Transverse colon (tissue), 4 donors: ENCODE measurements at regions not wholly inside any gene's neighbourhood (a gene's known extent, or its start where the extent isn't known, plus 50 kb on each side); places are given as distances from the start of the nearest gene placed in this dataset.
"Not testable (repeated sequence)": the region's sequence is repeated elsewhere in the genome, so short reads cannot be mapped to it uniquely, and the experiment has no call there.

Experiments used
- DNase-seq: peaks from one replicate; pipeline ENCODE4 v3.0.0-alpha.2; 2019
- H3K27ac ChIP-seq, 4 donors: fragments of 200-600 bp; sonication (generic); 2 replicates each; pipeline ENCODE4 v1.5.1; 2016 to 2018; ENCODE audit warnings: inconsistent platforms in 4 of 4
- H3K27me3 ChIP-seq: fragments of 200-600 bp; sonication (generic); 2 replicates; pipeline ENCODE4 v1.5.1; 2017; ENCODE audit warnings: inconsistent platforms
- H3K36me3 ChIP-seq, 4 donors: fragments of 200-600 bp; sonication (generic); 2 replicates each; pipeline ENCODE4 v1.5.1; 2017 to 2019; ENCODE audit warnings: inconsistent platforms in 4 of 4
- H3K4me1 ChIP-seq, 4 donors: fragments of 200-600 bp; sonication (generic); 2 replicates each; pipeline ENCODE4 v1.5.1; 2017 to 2020; ENCODE audit warnings: inconsistent platforms in 4 of 4
- H3K4me3 ChIP-seq, 4 donors: fragments of 200-600 bp; sonication (generic); 1 replicate in 1 of 4; 2 replicates in 3 of 4; pipeline versions ENCODE4 v1.5.1 to v1.6.1; 2017 to 2019; ENCODE audit warnings: inconsistent platforms in 4 of 4
- H3K9me3 ChIP-seq, 2 donors: fragments of 200-600 bp; sonication (generic); 2 replicates each; pipeline ENCODE4 v1.5.1; 2017 to 2019; ENCODE audit warnings: inconsistent platforms in 2 of 2
- EP300 ChIP-seq: sonication (generic); formaldehyde crosslinking; IDR thresholded peaks from one replicate; pipeline ENCODE4 v1.6.1; 2017; ENCODE audit warnings: antibody characterized with exemption, low read depth
- POLR2A ChIP-seq: fragments of 450-650 bp; IDR thresholded peaks from one replicate; pipeline ENCODE4 v1.6.1; 2016; ENCODE audit warnings: antibody characterized with exemption, mild to moderate bottlenecking, moderate library complexity
- POLR2AphosphoS5 ChIP-seq, 3 donors: sonication (generic); formaldehyde crosslinking; IDR thresholded peaks; one replicate each; pipeline ENCODE4 v1.6.1; 2016; ENCODE audit warnings: antibody characterized with exemption in 3 of 3
- WGBS, 2 donors: methylation state at CpG; one replicate each; pipeline ENCODE4 v1.1.5; 2018; ENCODE audit warnings: low coverage in 1 of 2; 5-methylcytosine and 5-hydroxymethylcytosine counted together
- in situ Hi-C, 4 donors: fragments of 200-750 bp; cut with MboI; loops; one replicate each; pipeline versions ENCODE4 v1.15.0 to v1.15.1; 2017; ENCODE audit warnings: low sequenced_read_pairs in 3 of 4, low pct_ligation_motif_present in 1 of 4, low pct_unique_long_range_greater_than_20kb in 1 of 4
- intact Hi-C: fragments of 100-400 bp; cut with DNase I; formaldehyde crosslinking; loops from one replicate; pipeline ENCODE4 v1.15.1; 2023; ENCODE audit warnings: low total_unique reads
- TF ChIP-seq, protein P1 (sequence below), 5 experiments: fragments of 200-600 bp in 3 of 5; fragments of 450-650 bp in 2 of 5; sonication (generic) in 3 of 5; IDR thresholded peaks; 1 replicate in 2 of 5; 2 replicates in 3 of 5; pipeline ENCODE4 v1.5.1; 2016 to 2017; ENCODE audit warnings: antibody characterized with exemption in 5 of 5, inconsistent platforms in 3 of 5, mild to moderate bottlenecking in 2 of 5, moderate library complexity in 1 of 5

DNA sequence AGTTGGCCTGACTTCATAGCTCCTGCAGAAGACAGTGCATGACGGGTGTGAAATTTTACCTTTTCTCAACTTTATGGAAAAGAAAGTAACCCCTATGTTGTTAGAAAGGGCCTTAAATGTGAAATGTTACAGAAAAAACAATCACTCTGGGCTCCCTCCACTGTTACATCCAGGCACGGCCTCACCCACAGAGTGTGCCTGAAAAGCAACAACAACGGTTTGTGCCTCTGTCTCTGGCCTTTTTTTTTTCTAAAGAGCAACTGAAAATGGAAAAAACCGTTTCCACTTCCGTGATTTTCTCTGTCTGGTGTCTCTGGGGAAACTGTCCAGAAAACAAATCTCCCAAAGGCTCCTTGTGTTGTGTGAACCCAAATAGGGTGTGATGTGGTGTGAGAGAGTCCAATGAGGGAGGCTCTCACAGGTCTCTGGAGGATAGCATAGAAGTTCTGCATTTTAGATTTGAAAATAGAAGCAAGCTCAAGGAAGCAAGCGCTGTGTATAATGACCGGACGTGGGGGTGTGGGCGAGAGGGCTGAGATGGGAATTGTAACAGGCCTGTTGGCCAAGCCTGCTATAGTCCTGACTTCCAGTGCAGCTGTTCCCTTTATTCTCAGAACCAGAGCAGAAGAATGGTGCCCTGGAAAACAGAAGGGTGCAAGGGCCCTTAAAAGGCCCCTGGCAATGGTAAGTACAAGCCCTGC lies 221.8 kb upstream of the TUT7 start:
- DNase-seq = no peak
- H3K36me3 ChIP-seq = no peaks in the 10 kb centered on the region
- intact Hi-C loops = no loop called here
- no peaks in the 10 kb centered on the region for H3K9me3 ChIP-seq
- H3K4me3 ChIP-seq = no peak overlapping the region
- no peak overlapping the region for H3K27ac ChIP-seq
- TF ChIP-seq EP300 (no peak), POLR2A (no peak), POLR2AphosphoS5 (IDR thresholded peaks at IDR 0.05) (no peak)
- TF ChIP-seq, protein P1, sequence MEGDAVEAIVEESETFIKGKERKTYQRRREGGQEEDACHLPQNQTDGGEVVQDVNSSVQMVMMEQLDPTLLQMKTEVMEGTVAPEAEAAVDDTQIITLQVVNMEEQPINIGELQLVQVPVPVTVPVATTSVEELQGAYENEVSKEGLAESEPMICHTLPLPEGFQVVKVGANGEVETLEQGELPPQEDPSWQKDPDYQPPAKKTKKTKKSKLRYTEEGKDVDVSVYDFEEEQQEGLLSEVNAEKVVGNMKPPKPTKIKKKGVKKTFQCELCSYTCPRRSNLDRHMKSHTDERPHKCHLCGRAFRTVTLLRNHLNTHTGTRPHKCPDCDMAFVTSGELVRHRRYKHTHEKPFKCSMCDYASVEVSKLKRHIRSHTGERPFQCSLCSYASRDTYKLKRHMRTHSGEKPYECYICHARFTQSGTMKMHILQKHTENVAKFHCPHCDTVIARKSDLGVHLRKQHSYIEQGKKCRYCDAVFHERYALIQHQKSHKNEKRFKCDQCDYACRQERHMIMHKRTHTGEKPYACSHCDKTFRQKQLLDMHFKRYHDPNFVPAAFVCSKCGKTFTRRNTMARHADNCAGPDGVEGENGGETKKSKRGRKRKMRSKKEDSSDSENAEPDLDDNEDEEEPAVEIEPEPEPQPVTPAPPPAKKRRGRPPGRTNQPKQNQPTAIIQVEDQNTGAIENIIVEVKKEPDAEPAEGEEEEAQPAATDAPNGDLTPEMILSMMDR (IDR thresholded peaks at IDR 0.05) = no peak
- in situ Hi-C loops = no loop called here
- no peaks in the 10 kb centered on the region for H3K4me1 ChIP-seq
- H3K27me3 ChIP-seq = no peaks in the 10 kb centered on the region
- 61 to 88% methylated on average over 3 to 9 of the region's 9 CpGs for WGBS, 2 donors

DNA sequence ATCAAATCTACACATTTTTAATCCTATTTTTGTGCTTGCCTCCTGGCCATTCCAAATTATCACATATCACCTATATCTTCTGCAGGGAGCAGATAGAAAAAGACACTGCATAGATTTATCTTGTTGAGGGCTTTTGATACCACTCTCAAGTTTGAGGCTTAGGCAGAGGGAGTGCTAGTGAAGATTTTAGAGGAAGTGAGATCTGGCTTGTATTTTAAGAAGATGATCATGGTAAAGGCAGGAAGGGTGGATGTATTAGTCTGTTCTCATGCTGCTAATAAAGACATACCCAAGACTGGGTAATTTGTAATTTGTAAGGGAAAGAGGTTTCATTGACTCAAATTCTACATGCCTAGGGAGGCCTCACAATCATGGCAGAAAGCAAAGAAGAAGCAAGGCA lies 220.9 kb upstream of the TUT7 start:
- DNase-seq = no peak
- Histone ChIP-seq H3K4me1 (no peaks in the 10 kb centered on the region), H3K27ac (no peak overlapping the region), H3K4me3 (no peak overlapping the region), H3K36me3 (no peaks in the 10 kb centered on the region), H3K27me3 (no peaks in the 10 kb centered on the region), H3K9me3 (no peaks in the 10 kb centered on the region)
- in situ Hi-C loops (no loop called here), intact Hi-C loops (no loop called here)
- TF ChIP-seq POLR2A (no peak), POLR2AphosphoS5 (IDR thresholded peaks at IDR 0.05) (no peak), EP300 (no peak)
- TF ChIP-seq, protein P1 (IDR thresholded peaks at IDR 0.05) = no peak

DNA sequence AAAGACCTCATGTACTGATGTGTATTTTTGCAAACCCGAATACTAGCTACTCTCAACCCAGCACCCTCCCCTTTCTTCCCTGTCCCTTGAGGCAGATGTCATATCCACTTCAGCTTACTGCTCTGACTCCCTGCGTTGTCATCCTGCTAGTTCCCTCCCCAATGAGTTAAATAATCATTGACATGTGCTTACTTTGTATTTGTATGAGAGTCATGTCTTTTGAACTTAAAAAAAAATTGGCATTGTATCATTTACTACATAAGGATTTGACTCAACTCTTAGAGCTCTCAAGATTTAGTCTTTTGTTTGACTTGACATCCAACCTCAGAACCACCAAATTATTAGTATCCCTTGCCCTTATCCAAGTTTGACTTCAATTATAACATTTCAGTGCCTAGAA lies 219.7 kb upstream of the TUT7 start:
- TF ChIP-seq POLR2A (no peak), EP300 (no peak), POLR2AphosphoS5 (IDR thresholded peaks at IDR 0.05) (no peak)
- TF ChIP-seq, protein P1 (IDR thresholded peaks at IDR 0.05) = no peak
- intact Hi-C loops = no loop called here
- WGBS, 2 donors = 52 to 72% methylated on average over 2 of the region's 2 CpGs

DNA sequence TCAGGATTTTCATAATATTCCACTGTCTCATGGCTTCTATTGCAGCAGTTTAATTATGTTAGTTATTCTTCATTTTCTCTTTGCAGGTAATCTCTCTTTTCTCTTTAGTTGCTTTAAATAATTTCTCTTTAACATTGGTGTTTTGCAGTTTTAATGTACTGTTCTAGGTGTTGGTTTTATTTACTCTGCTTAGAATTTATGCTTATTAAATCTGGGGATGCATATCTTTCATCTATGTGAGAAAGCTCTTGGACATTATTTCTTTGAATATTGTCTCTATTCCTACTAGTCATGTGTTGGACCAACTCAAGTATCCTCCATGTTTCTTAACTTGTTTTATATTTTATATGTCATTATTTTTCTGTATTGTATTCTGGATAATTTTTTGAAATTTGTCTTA lies 218.7 kb upstream of the TUT7 start:
- no peaks in the 10 kb centered on the region for H3K27me3 ChIP-seq
- in situ Hi-C loops (no loop called here), intact Hi-C loops (no loop called here)
- H3K4me1 ChIP-seq = no peaks in the 10 kb centered on the region
- no peak overlapping the region for H3K27ac ChIP-seq
- no peak overlapping the region for H3K4me3 ChIP-seq
- no peaks in the 10 kb centered on the region for H3K9me3 ChIP-seq
- DNase-seq = no peak
- no peaks in the 10 kb centered on the region for H3K36me3 ChIP-seq
- TF ChIP-seq POLR2A (no peak), EP300 (no peak), POLR2AphosphoS5 (IDR thresholded peaks at IDR 0.05) (no peak)
- TF ChIP-seq, protein P1 (IDR thresholded peaks at IDR 0.05) = no peak

More for the DNA sequence above, 219.7 kb upstream of the TUT7 start:
- H3K27me3 ChIP-seq = no peaks in the 10 kb centered on the region
- no peaks in the 10 kb centered on the region for H3K9me3 ChIP-seq
- no peaks in the 10 kb centered on the region for H3K4me1 ChIP-seq
- in situ Hi-C loops = no loop called here
- DNase-seq = no peak
- no peak overlapping the region for H3K27ac ChIP-seq
- no peak overlapping the region for H3K4me3 ChIP-seq
- H3K36me3 ChIP-seq = no peaks in the 10 kb centered on the region

DNA sequence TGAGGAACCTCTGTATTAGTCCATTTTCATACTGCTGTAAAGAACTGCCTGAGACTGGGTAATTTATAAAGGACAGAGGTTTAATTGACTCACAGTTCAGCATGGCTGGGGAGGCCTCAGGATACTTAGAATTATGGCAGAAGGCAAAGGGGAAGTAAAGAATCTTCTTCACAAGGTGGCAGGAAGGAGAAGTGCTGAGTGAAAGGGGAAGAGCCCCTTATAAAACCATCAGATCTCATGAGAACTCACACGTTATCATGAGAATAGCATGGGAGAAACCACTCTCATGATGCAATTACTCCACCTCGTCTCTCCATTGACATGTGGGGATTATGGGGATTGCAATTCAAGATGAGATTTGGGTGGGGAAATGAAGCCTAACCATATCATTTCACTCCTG lies 211.4 kb upstream of the TUT7 start:
- in situ Hi-C loops, intact Hi-C loops, H3K4me3 ChIP-seq, H3K36me3 ChIP-seq, H3K27me3 ChIP-seq, DNase-seq, H3K9me3 ChIP-seq, H3K4me1 ChIP-seq, H3K27ac ChIP-seq: not testable (repeated sequence)
- WGBS, 2 donors = 60 to 81% methylated on average over 1 to 2 of the region's 2 CpGs
